Activated CD8-positive, alpha-beta memory T cell treated with anti-CD3 and anti-CD28 coated beads for 4 hours (primary cell): ENCODE measurements at regions not wholly inside any gene's neighbourhood (a gene's known extent, or its start where the extent isn't known, plus 50 kb on each side); places are given as distances from the start of the nearest gene placed in this dataset.
"Not testable (repeated sequence)": the region's sequence is repeated elsewhere in the genome, so short reads cannot be mapped to it uniquely, and the experiment has no call there.

Experiments
- DNase-seq, 2 donors: peaks; one replicate each; pipeline ENCODE4 v3.0.0-alpha.2; 2020; ENCODE audit warnings: low read depth in 2 of 2

DNA sequence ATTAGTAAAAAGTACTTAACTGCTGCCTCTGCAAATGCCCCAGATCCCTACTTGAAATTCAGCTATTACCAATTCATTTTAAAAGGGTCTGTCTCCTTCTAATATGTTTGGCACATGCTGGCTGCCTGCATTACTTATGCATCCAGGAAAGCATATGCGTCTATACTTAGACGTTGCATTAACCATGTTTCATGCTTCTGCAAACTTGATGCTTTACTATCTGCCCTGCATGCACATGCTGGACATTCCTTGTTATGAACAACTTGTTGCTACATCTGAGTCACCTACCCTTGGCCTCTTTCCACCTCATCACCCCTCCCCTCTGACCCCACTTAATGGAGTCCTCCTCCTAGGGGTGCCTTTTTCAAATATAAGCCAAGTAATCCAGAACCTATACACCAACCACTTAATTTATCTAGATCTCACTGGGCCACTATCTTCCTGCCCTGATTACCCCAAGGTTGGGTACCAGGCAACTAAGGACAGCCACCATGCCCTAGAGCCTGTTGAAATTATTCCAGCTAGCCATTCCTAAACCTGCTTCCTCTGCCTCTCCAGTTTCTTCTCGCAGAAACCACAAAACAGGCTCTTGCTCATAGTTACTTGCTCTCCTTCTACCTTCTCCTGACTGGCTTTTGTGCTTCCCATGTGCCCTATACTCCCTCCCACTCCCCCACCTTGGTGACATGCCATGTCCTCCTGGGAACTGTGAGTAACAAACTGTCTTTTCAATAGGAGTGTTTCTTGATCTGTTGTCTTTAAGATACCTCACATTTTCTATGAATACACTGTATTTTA, 1187.9 kb downstream of the REEP3 start:
- DNase-seq = no peak

DNA sequence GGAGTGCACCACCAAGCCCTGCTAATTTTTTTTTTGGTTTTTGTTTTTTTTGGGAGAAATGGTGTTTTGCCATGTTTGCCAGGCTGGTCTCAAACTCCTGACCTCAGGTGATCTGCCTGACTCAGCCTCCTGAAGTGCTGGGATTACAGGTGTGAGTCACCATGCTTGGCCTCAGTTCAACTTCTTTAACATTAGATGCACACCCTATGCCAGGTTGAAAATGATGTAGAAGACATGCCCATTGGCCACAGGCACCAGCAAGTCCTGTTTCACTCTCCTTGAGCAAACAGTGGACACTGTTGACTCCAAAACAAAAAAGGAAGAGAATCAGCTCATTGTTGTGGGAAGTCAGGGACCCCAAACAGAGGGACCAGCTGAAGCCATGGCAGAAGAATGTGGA, 1205.3 kb downstream of the REEP3 start:
- DNase-seq = no peak

DNA sequence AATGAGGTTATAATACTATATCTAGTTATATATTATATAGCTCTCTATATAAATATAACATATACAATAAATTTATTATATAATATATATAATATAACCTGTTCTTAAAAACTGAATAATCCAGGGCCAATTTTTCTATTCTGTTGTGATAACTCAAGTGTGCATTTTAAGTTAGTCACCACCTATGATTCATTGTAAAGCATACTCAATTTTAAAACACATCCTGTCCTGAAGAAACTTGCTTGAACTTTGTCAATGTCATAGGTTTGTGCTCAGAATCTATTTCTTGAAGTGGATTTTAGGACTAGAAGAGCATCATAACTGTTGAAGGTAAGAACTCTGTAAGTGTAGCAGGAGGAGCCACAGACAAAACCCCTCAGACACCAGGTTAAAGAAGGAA, 1209.8 kb downstream of the REEP3 start:
- DNase-seq = no peak

DNA sequence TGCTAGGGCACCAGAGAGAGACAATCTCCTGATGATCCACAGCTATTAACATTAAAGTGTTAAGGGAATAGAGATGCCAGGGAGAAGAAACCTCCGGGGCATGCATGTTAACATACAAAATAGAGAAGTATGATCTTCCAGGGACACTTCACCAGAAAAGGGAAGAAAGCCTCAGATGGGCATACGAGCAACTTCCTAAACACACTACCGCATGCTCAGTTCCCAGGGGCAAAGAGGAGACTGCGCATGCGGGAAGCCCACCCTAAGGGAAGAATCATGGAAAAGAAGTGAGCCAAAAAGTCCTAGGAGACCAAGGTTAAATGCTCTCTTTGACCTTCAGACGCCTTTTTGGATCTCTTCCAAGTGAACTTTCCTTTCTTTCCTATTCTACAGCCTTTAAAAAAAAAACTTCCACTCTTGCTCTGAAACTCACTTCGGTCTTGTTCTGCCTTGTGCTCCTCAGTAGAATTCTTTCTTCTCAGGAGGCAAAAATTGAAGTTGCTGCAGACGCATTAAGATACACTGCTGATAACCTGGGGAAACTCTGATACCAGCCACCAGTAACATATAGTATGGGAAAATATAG, 1211.3 kb downstream of the REEP3 start:
- DNase-seq = no peak

DNA sequence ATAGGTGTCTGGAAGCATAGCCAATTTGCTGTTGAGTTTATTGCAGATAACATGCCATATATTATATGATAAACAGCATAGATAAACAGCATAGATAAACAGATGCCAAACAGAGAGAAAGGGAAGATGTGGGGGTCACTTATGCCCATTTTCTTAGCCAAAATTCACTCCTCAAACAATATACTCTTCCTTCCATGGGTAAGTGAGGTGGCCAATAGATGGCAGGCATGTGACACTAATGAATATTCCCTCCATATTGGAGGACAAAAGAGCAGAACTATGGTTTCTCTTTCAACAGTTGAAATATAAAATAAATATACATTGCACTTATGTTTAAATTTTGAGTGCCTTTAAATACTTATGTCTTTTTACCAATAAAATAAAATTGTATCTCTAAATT, 1212.8 kb downstream of the REEP3 start:
- no peak for DNase-seq

DNA sequence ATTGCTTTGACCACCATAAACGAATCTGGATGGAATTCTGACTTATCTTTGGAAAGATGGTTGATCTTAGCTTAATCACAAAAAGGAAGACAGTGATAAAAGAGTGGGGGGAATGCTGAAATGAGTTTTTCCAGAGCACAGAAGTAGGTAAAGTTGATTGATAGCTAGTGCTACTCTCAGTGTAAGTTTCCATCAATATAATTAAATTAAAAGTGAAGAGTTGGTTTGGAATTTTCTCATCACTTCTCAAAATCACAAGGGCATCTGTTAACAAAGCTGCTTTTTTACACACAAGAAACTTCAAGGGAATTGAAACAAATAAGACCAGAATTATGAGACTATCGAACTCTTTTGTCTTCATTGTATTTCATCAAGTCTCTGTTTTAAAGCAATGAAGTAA, 1217.3 kb downstream of the REEP3 start:
- DNase-seq = no peak

DNA sequence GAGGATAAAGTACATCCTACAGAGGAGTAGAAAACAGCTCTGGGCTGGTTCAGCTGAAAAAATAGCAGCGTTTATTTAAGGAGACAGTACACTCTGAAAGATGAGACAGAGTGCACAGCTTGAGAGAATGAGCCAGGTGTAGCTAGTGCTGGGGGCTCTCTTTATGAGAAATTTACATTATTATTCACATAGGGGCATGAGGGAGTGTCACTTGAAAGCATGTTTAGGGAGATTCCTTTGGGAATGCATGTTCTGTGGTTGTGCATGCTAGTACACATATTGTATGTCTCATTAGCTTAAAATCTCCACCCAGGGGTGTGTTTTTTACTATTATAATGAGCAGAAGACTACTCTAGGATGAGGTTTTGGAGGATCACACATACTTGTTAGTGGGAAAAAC, 1224.4 kb downstream of the REEP3 start:
- no peak for DNase-seq

DNA sequence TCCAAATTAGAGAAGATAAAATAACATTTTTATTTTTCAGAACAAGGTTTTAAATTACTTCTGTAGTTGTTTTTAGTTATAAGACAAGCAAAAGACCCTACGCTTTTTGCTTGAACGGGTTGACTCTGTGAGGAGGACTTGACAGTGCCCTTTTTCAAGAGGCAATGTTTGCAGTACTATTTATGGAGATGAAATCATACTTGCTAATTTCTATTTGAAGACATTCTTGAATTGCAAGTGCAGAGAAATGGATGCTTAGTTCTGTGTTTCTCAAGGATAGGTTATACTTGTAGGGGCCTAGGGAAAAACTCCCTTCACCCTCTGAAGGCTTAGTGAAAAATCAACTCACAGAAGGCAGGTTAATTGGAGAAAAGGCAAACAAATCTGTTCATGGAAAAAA, 1229.5 kb downstream of the REEP3 start:
- no peak for DNase-seq

DNA sequence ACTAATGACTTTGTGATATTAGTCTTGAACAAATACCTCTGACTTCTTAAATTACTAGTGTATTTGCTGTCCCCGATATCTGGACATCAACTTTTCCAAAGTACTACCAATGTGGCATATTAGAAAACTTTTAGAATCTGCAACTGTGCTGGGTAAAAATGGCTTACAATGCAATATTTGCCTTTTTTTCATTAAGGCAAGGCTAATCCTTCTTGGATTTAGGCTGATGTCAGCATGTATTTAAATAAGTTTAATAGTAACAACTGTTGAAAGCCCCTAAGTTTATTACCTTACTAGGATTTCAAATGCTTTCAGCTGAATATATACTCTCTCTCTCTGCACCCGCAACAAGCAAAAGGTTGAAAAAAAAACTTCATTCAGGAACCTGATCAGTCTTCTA, 1232.3 kb downstream of the REEP3 start:
- no peak for DNase-seq

DNA sequence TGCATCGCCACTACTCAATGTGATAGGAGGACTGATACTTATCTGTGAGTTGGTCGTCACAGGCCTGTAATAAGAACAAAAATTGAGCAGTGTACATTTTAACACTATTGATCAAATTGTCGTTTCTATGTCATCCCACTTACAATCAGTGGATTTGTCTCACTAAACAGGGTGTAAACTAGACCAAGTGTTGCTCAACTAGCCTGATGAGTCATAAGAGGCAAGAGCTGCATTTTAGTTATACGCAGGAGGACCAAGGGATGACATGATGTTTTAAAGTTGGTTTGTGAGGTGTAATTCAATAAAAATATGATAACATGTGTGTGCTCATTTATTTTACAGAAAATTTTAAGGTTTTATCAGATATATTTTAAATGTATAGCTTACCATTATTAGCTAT, 1239.2 kb downstream of the REEP3 start:
- DNase-seq = no peak

DNA sequence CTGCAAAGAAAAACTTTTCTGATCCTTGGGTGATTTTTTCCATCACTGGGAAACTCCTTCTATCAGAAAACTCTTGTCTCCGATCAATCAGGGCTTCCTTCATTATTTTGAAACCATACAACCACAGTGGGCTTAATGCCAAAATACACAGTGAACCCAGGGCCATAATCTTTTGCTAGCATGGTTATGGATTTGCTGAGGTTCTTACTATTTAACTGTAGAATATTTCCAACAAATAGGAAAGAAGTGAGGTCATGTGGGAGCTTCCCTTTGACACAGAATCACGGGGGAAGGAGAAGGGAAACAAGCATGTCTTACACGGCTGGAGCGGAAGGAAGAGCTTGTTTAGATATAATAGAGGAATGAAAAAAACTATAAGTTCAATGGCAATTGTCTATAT, 1241.7 kb downstream of the REEP3 start:
- no peak for DNase-seq

DNA sequence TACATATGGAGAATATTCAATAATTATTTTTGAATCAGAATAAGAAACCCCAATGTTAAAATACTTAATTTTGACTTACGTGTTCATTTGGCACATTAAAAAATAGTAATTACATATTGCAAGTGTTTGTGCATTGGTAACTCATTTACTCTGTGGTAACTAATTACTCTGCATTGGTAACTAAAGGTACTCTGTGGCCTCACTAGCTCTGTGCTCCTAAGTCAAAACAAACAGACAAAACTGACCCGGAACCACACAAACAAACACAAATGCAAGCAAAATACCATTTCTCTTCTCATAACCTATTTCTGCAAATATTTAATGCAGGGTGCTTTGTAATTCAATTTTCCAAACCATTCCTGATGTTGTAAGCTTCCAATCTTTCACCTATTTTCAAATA, 1244.3 kb downstream of the REEP3 start:
- DNase-seq = no peak

DNA sequence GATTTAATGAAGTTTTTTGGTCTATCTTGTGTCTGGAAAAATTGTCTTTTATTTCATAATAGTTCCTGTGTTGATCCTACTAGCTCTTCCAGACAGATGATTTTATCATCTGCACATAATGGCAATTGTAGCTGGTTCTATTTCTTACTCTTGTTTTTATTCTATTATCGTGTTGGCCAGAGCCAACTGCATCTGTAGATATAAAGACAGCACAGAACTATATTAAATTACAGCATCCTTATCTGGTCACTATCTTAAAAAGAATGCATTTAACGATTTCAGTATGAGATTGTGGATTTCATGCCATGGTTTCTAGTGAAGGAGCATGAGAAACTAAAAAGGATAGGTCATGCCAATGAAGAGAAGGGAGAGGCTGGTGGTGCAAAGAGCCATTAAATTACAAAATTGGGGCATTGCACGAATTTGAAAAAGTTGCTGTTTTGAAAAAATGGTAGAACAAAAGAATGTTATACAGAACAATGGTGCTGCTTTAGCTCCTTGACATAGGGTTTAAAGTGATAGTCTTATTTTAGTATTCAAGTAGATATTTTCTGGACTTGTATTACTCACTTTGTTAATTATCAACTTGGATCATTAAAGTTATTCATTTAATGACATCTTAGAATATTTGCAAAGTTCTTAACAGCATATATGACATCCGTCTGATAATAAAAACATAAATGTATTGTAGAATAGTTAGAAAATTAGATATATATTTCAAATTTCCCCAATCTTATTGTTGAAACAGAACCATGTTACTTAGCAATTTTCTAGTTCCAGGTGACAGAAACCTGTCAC, 1250.3 kb downstream of the REEP3 start:
- DNase-seq = no peak

DNA sequence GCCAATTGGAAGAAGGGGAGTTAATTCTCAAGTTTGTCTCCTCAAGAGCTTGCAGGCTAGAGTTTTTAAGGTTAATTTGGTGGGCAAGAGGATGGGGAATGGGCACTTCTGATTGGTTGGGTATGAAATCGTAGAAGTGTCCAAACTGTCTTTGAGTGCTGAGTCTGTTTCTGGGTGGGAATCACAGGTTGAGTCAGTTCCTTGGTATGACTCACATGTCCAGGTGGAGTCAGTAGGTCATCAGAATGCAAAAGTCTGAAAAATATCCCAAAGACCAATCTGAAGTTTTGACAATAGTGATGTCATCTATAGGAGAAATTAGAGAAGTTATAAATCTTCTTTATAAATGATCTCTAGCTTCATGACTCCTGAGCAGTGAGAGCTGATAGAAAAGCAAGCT, 1252.2 kb downstream of the REEP3 start:
- no peak for DNase-seq

DNA sequence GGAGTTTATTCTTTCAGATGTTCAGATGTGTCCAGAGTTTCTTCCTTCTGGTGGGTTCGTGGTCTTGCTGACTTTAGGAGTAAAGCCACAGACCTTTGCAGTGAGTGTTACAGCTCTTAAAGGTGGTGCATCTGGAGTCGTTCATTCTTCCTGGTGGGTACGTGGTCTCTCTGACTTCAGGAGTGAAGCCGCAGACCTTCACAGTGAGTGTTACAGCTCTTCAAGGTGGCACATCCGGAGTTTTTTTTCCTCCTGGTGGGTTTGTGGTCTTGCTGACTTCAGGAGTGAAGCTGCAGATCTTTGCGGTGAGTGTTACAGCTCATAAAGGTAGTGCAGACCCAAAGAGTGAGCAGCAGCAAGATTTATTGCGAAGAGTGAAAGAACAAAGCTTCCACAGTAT, 1263.2 kb downstream of the REEP3 start:
- DNase-seq = not testable (repeated sequence)

DNA sequence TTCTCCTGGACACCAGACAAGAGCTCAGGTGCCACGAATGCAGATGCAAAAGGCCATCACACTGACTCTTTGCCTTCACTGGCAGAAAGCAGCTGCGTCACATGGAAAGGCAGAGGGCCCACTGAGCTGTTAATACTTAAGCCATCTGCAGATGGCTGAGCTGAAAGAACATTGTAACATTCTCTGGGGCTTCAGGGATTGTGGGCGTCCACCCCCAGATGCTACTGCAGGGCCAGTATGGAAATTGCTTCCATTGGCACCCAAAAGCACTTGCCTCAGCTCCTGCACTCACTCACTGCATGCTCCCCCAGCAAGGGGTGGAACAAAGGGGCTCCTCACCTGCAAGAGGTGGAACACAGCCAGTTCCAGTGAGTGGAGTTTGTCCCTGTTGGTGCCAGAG, 1264.6 kb downstream of the REEP3 start:
- DNase-seq = no peak

DNA sequence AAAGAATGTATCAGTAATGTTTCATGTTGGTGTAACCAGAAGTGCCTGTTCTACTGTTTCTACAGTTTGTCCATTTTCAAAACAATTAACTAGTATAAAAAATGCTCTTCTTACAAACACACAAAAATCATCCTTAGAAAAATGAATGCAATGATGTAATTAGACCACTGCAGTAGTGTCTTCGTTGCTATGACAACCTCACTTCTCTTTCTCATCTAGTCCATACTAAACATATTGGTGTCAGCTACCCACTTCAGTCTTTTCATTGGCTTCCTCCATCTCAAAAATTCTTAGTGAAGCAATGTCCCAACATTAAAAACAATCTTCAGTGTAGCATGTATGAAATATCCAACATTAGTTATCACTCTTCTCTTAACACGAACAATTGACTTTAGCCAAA, 1265.8 kb downstream of the REEP3 start:
- no peak for DNase-seq

DNA sequence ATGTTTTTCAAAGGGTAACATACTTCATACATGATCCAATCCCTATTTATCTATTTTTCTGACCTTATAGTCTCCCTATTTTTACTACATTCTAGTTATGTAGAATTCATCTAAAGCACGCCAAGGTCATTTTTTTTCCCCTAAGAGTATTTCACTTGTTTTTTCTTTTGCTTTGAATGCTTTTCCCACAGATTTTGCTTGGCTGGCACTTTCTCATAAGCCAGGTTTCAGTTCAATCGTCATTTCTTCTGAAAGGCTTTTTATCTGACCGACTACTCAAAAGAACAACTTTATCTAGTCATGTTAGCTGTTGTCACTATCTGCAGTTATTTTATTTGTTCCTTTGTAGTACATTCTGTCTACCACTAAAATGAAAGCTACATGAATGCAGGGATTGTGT, 1274.6 kb downstream of the REEP3 start:
- DNase-seq = no peak

DNA sequence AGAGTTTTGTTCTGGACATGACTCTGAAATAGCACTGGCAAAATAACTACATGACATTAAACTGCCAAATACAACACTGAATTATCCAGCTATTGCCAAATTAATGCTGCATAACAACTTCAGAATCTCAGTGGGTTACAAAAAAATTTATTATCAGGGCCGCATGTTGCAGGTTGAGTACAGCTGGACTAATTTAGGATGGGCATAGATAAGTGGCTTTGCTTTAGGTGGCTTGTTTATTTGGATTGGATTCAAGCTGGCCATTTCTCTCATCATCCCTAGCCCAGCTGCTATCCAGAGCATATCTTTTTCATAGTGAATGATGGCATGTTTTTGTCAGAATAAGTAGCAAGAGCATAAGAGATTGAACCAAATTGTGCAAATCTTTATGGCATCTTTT, 1277.1 kb downstream of the REEP3 start:
- no peak for DNase-seq

DNA sequence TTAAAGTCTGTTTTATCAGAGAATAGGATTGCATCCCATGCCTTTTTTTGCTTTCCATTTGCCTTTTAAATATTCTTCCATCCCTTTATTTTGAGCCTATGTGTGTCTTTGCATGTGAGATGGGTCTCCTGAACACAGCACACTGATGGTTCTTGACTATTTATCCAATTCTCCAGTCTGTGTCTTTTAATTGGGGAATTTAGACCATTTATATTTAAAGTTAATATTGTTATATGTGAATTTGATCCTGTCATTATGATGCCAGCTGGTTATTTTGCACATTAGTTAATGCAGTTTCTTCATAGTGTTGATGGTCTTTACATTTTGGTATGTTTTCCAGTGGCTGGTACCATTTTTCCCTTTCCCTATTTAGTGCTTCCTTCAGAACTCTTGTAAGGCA, 1287.0 kb downstream of the REEP3 start:
- not testable (repeated sequence) for DNase-seq

DNA sequence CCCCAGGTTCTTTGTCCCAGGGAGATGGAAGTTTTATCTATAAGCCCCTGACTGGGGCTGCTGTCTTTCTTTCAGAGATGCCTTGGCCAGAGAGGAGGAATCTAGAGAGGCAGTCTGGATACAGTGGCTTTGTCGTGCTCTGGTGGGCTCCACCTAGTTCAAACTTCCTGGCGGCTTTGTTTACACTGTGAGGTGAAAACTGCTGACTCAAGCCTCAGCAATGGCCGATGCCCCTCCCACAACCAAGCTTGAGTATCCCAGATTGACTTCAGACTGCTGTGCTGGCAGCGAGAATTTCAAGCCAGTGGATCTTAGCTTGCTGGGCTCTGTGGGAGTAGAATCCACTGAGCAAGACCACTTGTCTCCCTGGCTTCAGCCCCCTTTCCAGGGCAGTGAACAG, 1288.8 kb downstream of the REEP3 start:
- not testable (repeated sequence) for DNase-seq

DNA sequence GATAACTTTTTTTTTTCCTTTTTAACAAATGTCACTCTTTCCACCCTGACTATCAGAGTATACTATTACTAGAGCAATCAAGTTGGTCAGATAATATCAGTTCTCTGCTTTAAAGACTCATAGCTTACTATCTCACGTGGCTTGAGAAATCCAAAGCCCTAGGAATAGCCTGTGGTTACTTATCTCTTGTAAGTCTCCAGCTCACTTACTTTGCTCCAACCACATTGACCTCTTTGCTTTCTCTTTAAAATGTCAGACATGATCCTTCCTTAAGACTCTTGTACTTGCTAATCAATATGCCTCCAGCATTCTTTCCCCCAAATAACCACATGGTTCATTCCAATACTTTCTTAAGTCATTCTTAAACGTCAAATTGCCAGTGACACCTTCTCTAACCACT, 1292.2 kb downstream of the REEP3 start:
- no peak for DNase-seq

DNA sequence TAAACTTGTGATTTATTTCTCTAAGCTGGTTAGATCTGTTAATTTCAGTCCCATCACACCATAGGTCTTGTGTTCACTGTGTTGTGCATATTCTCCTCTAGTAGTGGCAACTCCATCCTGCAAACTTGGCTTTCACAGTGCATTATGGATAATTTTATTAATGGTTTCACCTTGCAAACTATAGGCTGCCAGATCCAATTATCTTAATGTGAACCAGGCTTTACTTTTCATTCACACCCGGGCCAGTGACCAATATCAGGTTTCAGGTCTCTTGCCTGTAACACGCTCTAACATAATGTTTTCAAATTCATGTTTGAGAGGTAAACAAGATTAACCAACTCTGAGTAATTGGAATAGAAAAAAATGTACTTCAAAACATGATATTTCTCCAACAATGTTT, 1293.0 kb downstream of the REEP3 start:
- DNase-seq = no peak
